GM21786 (cell line): ENCODE measurements at regions not wholly inside any gene's neighbourhood (a gene's known extent, or its start where the extent isn't known, plus 50 kb on each side); places are given as distances from the start of the nearest gene placed in this dataset.
"Not testable (repeated sequence)": the region's sequence is repeated elsewhere in the genome, so short reads cannot be mapped to it uniquely, and the experiment has no call there.

ENCODE experiments used
- ATAC-seq: cut with Tn5 transposase; IDR thresholded peaks from one replicate; pipeline ENCODE4 v1.9.1; 2021; ENCODE audit not compliant: unreplicated experiment

DNA sequence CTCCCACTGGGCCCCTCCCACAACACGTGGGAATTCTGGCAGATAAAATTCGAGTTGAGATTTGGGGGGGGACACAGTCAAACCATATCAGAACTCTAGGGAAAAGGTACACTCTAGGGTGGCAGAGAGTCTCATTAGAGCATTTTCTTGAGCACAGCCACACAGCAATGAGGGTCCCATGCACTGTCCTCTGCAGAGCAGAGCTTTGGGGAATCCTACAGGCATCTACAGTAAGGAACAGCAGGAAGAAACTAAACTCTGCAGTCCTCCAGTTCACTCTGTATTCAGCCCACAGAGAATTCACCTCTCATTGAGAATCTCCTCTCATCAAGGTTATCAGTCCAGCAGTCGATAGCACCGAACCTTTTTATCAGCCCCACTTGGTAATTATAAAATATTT, 438.6 kb upstream of the NOX3 start:
- ATAC-seq: no peak

DNA sequence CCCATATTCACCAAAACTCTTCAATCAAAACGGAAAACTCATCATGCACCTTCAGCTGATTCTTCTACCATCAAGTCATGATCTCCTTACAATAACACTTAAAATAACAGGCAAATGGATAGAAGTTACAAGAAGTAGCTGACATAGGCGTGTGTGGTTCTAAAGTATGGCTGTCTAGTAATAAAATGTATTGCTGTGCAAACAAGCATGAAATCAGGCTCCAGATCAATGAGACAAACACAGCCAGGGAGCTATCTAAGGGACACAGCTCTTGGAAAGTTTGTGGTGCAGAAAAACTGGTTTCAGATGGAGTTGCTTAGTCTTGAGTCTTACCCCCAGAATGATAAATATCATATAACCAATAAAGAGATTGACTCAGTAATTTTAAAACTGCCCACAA, 434.8 kb upstream of the NOX3 start:
- no peak for ATAC-seq

DNA sequence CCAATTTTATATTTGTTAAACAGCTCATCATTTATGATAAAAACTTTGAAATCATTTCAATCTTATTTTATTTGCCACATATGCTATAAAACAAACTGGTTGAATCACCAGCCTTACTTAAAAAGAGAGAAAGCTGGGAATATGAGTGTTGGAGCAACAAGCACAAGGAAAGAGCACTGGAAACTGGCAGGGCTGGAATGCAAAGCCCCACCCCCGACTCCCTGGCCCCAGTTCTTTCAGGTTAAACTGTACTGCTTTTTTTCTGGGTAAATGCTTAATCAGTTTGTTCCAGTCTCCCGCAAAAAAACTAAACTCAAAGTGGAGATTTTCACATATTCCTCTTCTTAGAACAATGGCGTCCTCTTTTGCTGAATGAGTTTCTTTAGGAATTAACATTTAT, 433.8 kb upstream of the NOX3 start:
- ATAC-seq: no peak

DNA sequence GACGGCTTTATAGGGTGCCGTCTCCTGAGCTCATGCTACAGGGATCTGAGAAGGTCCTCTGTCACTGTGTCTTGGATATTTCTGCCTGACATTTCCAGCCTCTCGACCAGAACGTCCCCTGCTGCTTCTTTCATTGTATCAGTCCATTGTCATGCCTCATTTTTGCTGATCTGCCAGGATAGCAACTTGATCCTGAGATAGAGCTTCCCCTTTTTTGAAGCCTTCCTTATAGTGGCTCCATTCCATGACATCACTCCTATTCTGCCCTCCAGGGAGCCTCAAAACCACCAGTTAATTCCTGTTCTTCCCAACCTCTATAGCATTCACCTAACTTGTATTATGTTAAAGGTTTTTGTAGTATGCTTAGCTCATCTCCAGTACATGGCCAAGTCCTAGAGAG, 431.8 kb upstream of the NOX3 start:
- no peak for ATAC-seq

DNA sequence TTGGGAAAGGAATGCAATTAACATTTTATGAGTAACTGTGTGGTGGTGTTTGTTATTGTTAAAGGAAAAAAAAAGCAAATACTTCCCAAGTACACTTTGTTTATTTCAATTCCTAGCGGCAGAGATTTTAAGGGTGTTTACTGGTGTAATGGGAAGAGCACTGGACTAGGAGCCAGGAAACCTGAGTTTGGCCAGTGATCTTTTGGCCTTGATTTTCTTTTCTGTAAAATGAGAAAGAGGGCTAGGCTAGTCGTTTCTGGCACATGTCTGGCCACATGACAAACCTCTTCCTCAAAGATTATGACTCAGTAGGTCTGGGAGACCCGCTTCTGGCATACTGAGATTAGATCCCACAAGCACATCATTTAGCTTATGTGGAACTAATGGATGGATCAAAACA, 428.1 kb upstream of the NOX3 start:
- no peak for ATAC-seq

DNA sequence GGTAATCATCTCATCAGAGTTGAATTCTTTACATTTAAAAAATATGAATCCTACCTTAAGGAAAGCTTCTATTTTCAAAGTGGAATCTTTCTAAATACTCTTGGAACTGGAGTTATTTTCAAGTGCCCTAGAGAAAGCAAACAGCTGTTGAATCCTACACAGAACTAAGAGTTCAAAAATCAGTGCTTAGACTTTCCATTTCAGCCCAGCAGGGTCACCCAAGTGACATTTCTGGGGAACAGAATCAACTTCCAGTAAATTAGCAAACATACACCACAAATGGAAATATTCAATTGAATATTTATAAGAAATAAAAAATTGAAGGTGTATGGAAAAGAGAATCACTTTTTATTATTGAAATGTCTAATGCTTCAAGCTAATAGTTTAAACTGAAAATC, 427.7 kb upstream of the NOX3 start:
- no peak for ATAC-seq

DNA sequence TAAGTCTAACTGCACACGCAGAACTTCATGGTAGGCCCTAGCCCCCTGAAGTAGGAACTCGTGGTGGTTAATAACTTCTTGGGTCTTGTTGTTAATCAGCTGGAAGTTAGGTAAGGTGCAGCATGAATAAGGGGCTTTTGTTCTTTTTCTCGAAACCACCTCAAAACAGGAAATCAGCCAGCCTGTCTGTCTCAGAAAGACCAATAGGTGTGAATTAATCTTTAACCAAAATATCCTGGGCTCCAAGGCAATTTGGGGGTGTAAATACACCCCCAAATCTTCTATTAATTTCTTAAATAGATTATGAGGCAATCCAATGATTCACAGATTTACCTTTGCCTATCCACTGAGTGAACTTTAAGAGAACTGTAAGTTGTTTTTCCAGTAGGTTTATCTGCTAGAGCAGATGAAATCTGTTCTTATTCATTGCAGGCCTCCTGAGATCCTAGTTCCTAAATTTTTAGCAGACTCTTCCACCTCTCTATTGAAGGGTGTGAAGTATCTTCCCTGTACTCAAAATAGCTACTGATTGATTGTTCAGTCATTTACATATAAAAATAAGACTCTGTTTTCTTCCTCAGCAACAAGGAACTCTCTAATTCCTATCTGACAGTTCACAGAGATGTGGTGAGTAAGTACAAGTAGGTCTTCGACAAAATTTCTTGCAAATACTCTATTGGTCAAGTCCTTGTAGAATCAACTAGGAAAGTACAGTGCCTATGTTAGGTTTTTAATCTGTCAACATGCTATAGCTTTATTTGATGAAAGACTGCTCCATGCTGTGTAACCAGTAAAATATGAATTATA, 427.1 kb upstream of the NOX3 start:
- ATAC-seq: peak; percentile 85

DNA sequence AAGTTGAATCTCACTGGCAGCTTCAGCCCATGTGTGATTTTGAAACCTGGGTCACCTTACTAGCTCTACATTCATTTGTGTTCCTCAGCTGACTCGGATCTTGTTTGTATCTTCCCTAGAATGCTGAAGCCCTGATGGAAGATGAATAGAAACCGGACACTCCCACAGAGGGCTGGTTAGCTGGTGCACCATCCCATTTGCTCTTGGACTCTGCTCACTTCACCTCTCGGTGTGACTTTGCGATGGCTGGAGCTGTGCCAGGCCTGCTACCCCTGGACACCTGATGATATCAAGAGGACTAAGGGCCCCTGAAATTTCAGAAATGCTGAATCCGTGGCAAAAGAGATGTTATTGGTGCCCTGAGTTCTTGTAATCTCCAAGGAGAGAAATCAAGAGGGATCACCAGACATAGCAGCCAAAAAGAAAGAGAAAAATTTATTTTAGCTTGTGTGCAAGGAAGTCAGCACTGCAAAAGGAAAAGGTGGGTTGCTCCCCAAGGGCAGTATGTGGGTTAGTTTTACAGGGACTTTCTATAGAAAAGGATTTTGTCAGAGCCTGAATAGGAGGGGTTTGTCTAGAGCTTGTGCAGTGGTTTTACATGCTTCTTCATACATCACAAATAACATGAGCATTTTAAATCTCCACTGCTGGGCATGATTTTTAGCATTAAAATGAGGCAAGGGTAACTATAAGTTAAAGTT, 426.3 kb upstream of the NOX3 start:
- peak; percentile 21 for ATAC-seq

DNA sequence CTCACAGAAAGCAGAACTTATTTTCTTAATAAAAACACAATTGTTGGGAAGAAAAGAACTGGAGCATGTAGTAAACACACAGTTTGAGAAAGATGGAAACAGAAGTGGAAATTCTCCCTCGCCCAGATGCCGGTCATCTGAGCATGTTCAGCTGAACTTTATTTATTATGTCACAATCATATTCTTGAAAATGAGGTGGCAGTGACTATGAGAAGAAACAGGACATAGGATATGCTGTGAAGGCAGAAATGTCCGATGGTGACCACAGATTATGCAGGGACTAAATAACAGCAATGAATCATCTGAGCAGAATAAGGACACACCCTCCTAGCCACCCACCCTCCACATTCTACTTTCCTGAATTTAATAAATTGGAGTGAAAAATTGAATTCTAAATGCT, 425.3 kb upstream of the NOX3 start:
- ATAC-seq: no peak

DNA sequence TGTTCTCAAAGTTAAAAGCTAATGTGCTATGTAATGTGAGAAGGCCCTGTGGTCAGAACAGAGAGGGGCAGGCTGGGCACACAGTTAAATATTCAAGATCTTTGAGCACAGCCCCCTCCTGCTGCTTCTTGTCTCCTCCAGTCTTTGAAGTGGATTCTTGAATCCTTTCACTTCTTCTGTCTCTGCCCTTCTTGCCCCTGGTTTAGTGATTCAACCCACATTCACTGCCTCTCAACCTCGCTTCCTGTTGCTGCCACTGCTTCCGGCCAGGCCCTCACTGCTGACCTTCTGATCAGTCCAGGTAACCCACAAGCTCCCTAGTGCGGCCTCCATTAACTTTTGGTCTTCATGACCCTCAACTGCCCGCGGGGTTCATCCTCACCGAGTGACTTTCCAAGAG, 417.3 kb upstream of the NOX3 start:
- peak; percentile 75 for ATAC-seq

DNA sequence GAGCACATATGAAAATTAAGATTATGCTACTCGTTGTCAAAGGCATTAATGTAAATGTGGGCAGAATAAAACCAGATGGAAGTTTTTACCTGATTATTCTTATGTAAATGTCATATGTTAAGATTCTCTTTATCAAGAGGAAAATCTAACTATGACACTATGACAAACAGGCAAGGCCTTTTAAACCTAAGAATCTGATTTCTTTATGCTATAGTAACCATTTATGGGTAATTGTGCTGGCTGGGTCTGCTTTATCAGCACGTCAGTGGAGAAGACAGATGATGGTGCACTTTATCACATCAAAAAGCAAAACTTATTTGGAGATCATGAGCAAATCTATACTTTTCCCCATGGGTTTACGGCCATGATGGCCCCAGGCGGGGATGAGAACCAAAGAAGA, 412.0 kb upstream of the NOX3 start:
- ATAC-seq: no peak

DNA sequence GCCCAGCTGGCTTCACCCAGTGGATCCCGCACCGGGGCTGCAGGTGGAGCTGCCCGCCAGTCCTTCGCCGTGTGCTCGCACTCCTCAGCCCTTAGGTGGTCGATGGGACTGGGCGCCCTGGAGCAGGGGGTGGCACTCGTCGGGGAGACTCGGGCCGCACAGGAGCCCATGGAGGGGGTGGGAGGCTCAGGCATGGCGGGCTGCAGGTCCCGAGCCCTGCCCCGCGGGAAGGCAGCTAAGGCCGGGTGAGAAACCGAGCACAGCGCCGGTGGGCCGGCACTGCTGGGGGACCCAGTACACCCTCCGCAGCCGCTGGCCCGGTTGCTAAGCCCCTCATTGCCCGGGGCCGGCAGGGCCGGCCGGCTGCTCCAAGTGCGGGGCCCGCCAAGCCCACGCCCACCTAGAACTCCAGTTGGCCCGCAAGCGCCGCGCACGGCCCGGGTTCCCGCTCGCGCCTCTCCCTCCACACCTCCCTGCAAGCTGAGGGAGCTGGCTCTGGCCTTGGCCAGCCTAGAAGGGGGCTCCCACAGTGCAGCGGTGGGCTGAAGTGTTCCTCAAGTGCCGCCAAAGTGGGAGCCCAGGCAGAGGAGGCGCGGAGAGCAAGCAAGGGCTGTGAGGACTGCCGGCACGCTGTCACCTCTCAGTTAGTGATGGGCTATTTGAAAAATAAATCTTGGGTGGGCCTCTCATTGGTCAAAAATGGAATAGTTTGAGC, 411.2 kb upstream of the NOX3 start:
- ATAC-seq: not testable (repeated sequence)

DNA sequence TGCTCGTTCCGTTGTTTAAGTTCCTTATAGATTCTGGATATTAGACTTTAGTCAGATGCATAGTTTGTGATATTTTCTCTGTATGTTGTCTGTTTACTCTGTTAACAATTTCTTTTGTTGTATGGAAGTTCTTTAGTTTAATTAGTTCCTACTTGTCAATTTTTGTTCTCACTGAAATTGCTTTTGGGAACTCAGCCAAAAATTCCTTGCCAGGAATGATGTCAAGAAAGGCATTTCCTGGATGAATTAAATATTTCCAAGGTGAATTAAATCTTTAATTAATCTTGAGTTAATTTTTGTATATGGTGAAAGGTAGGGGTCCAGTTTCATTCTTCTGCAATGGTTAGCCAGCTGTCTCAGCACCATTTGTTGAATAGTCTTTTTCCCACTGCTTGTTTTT, 406.2 kb upstream of the NOX3 start:
- ATAC-seq: no peak

DNA sequence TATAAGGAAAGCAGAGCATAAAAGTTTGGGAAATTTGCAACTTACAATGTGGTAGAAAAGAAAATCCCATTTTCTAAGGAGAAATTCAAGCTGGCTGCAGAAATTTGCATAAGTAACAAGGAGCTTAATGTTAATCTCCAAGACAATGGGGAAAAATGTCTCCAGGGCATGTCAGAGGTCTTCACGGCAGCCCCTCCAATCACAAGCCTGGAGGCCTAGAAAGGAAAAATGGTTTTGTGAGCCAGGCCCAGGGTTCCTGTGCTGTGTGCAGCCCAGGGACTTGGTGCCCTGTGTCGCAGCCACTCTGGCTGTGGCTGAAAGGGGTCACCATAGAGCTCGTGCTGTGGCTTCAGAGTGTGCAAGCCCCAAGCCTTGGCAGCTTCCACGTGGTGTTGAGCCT, 403.3 kb upstream of the NOX3 start:
- ATAC-seq: not testable (repeated sequence)

DNA sequence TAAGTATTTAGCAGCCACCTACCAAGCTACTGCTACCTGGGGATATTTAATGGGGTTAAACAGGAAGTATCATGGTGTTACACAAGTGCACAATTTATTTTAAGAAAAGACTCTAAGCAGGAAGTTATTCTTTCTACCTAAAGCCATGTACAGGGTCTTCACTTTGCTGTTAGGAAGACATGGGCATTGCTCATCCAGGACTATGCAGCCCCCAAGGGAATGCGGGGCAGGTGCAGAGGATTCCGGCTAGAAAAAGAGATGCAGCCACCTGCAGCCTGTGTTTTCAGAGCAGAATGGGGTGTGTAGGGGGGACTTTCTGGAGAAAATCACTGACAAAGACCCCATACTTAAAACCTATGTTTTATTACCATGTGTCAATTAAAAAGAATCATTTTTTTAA, 399.1 kb upstream of the NOX3 start:
- no peak for ATAC-seq

DNA sequence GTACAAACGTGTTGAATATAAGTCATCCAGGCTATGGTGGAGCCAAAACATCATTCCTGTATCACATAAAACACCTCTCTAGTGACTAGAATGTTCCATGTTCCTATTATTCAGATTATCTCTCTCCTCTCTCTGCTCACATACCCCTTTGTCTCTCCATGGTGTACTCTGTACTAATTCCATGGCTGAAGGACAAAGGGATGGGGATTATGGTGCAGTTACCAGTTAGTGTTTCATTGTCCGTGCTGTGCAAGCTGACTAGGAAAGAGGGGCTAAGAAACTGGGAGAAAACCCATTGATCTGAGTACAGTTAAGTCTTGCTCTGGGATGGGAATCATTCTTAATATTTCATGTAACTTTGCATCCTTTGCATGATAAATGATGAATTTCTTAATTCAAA, 397.4 kb upstream of the NOX3 start:
- ATAC-seq: no peak

DNA sequence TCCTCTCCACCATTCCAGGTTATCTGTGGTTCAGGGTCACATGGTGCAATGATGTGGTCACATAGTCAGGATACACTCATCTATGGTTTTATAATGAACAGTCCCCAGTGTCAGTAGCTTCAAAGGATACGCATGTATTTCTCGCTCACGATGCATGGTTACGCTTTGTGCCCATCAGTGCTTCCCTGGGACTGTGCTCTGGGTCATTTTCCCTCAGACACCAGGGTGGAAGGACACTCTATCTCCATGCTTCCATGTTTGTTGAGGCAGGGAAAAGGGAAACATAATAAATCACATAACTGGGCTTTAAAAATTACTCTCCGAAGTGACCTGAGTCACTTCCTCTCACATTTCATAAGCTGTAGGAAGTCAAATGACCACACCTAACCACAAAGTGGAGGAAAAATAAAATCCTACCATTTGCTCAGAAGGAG, 394.8 kb upstream of the NOX3 start:
- ATAC-seq: no peak

DNA sequence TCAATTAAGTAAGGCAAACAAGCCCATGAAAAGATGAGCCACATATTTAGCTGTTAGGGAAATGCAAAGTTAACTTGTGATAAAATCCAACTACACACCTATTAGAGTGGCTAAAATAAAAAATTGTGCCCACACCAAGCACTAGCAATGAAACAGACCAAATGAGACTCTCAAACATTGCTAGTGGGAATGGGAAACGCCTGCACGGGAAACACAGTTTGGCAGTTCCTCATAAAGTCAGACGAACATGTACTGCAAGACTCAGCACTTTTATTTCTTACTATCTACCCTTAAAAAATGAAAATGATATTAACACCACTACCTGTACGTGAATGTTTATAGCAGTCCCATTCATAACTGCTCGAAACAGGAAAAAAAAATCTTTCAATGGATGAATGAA, 392.1 kb upstream of the NOX3 start:
- no peak for ATAC-seq

DNA sequence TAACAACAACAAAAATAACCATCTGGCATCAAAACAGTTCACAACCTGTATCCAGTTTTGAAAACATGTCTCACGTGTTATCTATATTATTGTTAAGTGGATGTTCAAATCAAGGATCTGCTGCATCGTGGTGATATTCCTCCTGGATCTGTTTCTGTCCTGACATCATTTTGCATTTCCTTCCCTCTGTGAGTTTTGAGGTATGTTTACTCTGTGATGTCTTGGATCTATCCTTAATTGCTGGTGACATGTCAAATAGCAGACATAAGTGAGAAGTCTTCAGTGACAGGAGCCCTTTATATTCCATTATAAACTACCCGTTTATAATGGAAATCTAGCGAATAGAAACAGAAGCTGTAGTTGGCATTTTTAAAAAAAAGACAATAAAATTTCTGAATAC, 381.8 kb upstream of the NOX3 start:
- no peak for ATAC-seq

DNA sequence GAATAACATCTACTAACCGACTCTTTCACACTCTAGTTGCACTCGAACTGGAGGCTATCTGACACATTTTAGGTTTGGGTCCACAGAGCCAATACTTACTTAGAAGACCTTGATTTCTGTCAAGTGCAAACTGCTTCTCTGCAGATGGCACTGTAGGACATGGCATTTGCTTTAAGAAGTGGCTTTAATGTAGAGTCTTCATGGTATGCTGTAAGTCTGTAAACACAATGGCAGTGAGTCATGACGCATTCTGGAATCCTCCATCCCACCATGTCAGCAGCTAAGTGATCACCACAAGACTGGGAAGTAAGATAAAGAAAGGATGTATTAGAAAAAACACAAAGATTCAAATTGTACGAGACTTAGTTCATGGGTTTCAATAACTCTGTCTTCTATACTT, 377.0 kb upstream of the NOX3 start:
- no peak for ATAC-seq

DNA sequence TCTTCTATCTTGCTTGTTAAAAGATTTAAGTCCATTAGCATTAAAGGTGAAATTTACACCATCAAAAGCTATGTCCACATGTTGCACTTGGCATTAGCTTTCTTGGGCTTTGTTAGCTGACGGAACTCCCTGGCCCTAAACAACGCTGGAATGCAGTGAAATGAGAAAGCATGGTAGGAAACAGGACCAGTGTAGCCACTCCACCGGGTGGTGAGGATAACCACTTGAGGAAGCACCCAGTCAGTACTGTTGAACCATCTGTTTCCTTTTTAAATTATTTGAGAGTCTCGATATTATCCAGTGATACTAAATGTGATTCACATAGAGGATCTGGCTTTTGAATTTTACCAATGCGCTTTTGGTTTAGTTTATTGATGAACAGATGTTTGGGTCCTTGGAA, 374.9 kb upstream of the NOX3 start:
- no peak for ATAC-seq

DNA sequence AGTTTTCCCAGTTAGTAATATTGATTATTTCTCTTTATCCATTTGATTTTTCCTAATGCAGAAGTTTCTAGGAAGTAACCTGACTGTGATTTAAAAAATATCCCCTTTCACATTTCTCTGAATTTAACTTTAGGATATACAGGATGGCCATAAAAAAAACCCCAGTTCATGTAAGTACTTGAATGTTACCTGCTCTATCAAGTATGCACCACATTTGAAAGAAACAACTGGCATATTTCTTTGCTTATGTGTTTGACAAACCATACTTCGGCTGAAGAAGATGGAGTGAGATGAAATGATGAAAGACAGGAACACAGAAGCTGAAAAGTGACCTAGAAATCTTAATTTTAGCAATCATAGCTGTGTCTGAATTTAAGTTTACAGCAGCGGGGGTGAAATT, 374.0 kb upstream of the NOX3 start:
- ATAC-seq: no peak
